Upper lobe of left lung (tissue), 4 donors: ENCODE measurements at regions not wholly inside any gene's neighbourhood (a gene's known extent, or its start where the extent isn't known, plus 50 kb on each side); places are given as distances from the start of the nearest gene placed in this dataset.

ENCODE experiments used
- CTCF ChIP-seq, 6 experiments: fragments of 450-650 bp in 4 of 6; fragments of 200-600 bp in 2 of 6; sonication (generic) in 2 of 6; IDR thresholded peaks; one replicate each; pipeline ENCODE4 v1.5.1; 2016 to 2019; ENCODE audit warnings: antibody characterized with exemption in 6 of 6
- POLR2A ChIP-seq, 4 donors: fragments of 450-650 bp; IDR thresholded peaks; one replicate each; pipeline ENCODE4 v1.5.1; 2016 to 2017; ENCODE audit warnings: antibody characterized with exemption in 4 of 4, mild to moderate bottlenecking in 2 of 4
- POLR2AphosphoS5 ChIP-seq, 2 donors: sonication (generic); formaldehyde crosslinking; IDR thresholded peaks; one replicate each; pipeline ENCODE4 v1.5.1; 2017; ENCODE audit warnings: antibody characterized with exemption in 2 of 2

- TF ChIP-seq CTCF (IDR thresholded peaks at IDR 0.05) (no peak), POLR2AphosphoS5 (IDR thresholded peaks at IDR 0.05) (no peak), POLR2A (IDR thresholded peaks at IDR 0.05) (no peak)
These were observed 257.8 kb upstream of the PCDH15 start for GRCh38 chr10:55058800-55059199.
